ENCODE measurements at regions not wholly inside any gene's neighbourhood (a gene's known extent, or its start where the extent isn't known, plus 50 kb on each side); places are given as distances from the start of the nearest gene placed in this dataset.

DNA sequence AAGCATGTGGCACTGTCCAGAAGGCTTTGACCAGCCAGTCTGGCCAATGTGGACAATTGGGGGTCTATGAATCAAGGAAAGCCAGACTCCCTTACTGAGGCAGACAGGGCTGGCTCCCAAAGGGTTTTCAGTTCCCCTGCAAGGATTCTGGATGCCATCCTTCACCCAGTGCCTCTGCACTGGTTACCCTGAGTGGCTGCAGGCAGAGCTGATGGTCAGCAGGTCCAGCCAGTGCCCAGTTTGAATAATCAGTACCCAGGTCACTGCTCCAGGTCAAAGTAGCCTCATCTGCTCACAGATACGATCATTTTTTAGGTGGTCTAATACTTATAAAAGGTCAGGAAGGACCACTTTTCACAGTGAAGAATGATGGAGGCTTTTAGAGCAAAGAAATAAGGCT lies 52.2 kb upstream of the MAMLD1 start:
- Histone ChIP-seq H3K4me3 (ENCODE audit: low read depth, low read length) (no peak overlapping the region), H3K36me3 (ENCODE audit: control insufficient read depth, insufficient read depth, low read length) (no peaks in the 10 kb centered on the region), H3K27me3 (ENCODE audit: control insufficient read depth, insufficient read depth, low read length) (no peaks in the 10 kb centered on the region)
- no peak for DNase-seq (ENCODE audit: low read depth)
- TF ChIP-seq, protein P1, sequence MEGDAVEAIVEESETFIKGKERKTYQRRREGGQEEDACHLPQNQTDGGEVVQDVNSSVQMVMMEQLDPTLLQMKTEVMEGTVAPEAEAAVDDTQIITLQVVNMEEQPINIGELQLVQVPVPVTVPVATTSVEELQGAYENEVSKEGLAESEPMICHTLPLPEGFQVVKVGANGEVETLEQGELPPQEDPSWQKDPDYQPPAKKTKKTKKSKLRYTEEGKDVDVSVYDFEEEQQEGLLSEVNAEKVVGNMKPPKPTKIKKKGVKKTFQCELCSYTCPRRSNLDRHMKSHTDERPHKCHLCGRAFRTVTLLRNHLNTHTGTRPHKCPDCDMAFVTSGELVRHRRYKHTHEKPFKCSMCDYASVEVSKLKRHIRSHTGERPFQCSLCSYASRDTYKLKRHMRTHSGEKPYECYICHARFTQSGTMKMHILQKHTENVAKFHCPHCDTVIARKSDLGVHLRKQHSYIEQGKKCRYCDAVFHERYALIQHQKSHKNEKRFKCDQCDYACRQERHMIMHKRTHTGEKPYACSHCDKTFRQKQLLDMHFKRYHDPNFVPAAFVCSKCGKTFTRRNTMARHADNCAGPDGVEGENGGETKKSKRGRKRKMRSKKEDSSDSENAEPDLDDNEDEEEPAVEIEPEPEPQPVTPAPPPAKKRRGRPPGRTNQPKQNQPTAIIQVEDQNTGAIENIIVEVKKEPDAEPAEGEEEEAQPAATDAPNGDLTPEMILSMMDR (IDR thresholded peaks at IDR 0.05; ENCODE audit: insufficient read depth, low read length, poor library complexity, severe bottlenecking), result no peak

DNA sequence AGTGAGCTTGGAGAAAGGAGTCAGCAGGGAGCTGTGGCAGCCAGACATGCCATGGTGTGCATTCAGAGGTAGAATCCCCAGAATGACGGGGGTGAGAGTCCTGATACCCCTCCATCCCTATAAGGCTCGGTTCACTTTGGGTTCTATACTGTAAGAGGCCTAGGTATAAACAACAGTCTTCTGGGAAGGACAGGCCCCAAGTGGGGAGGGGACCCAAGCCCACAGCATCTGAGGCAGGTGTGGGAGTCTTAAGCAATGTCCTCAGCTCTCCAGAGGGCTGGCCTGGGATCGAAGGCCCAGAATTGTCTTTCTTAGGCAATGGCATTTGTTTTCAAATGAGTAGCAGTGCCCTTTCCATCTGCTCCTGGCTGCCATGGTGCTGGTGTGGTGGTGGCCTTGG lies 50.2 kb upstream of the MAMLD1 start:
- no peaks in the 10 kb centered on the region for H3K27me3 ChIP-seq (ENCODE audit: control insufficient read depth, insufficient read depth, low read length)
- TF ChIP-seq, protein P1 (IDR thresholded peaks at IDR 0.05; ENCODE audit: insufficient read depth, low read length, poor library complexity, severe bottlenecking), result no peak
- no peak for DNase-seq (ENCODE audit: low read depth)
- no peaks in the 10 kb centered on the region for H3K36me3 ChIP-seq (ENCODE audit: control insufficient read depth, insufficient read depth, low read length)
- no peak overlapping the region for H3K4me3 ChIP-seq (ENCODE audit: low read depth, low read length)
